HepG2 (cell line): ENCODE measurements at regions not wholly inside any gene's neighbourhood (a gene's known extent, or its start where the extent isn't known, plus 50 kb on each side); places are given as distances from the start of the nearest gene placed in this dataset.

Experiments used
- ATAC-seq: fragments of 200-7000 bp; cut with Tn5 transposase; 3 replicates; pipeline ENCODE4 v1.9.1; 2020; ENCODE audit warnings: mild to moderate bottlenecking, moderate library complexity
- BruUV-seq: library from RNA; stranded (reverse); fragments of 400-500 nt; replicated peaks from 2 replicates; lab custom pipeline; 2021; lab: Mats Ljungman, UMichigan
- CTCF ChIA-PET: fragments of 300-600 bp; formaldehyde crosslinking; extraction: SDS; loops from one replicate; lab custom pipeline; 2021; ENCODE audit warnings: low total read pairs, inconsistent platforms, low intra/inter-chr PET ratio; lab: Yijun Ruan, JAX
- POLR2A ChIA-PET: fragments of 350-600 bp; sonication (Branson Sonifier 250); formaldehyde crosslinking; loops from one replicate; lab custom pipeline; 2020; ENCODE audit warnings: antibody characterized with exemption, inconsistent platforms; lab: Yijun Ruan, JAX
- DNase-seq: peaks from one replicate; pipeline ENCODE4 v3.0.0-alpha.2; 2015; ENCODE audit warnings: low spot score
- FAIRE-seq: peaks from 3 replicates; lab custom pipeline; 2011; peaks lifted over from hg19 to GRCh38; lab: Jason Lieb, UNC
- H2AFZ ChIP-seq: one replicate; pipeline ENCODE4 v1.6.1; 2011; ENCODE audit warnings: low read length, inconsistent platforms
- H3K27ac ChIP-seq: fragments of 300-600 bp; 3 replicates; pipeline ENCODE4 v1.8.0; 2011; ENCODE audit warnings: mixed run types, mild to moderate bottlenecking, mixed read lengths, low read length, inconsistent platforms; ENCODE audit not compliant: insufficient read depth; ENCODE audit errors: extremely low read length
- H3K27me3 ChIP-seq, 2 experiments: fragments of 200-600 bp in 1 of 2; 2 replicates in 1 of 2; 3 replicates in 1 of 2; pipeline versions ENCODE4 v1.6.0 to v1.8.0; 2011; ENCODE audit warnings: low read length in 2 of 2, mild to moderate bottlenecking in 2 of 2, moderate library complexity in 2 of 2, inconsistent platforms in 1 of 2; ENCODE audit not compliant: insufficient read depth in 2 of 2, control insufficient read depth in 1 of 2
- H3K36me3 ChIP-seq, 2 experiments: fragments of 200-600 bp in 1 of 2; replicated peaks in 1 of 2; 2 replicates in 1 of 2; 3 replicates in 1 of 2; pipeline versions ENCODE4 v1.5.1 to v1.8.0; 2011; ENCODE audit warnings: low read length in 2 of 2, inconsistent platforms in 1 of 2; ENCODE audit not compliant: insufficient read depth in 2 of 2, control insufficient read depth in 1 of 2
- H3K4me1 ChIP-seq: 2 replicates; pipeline ENCODE4 v1.5.1; 2012; ENCODE audit warnings: low read length, inconsistent platforms; ENCODE audit not compliant: insufficient read depth
- H3K4me2 ChIP-seq: 2 replicates; pipeline ENCODE4 v1.6.0; 2011; ENCODE audit warnings: low read depth, low read length, inconsistent platforms
- H3K4me3 ChIP-seq, 3 experiments: fragments of 200-600 bp in 1 of 3; sonication (generic), shearing (Covaris generic) in 1 of 3; replicated peaks in 1 of 3; 2 replicates each; pipeline ENCODE4 v1.5.1; 2011 to 2016; ENCODE audit warnings: low read length in 3 of 3, inconsistent platforms in 2 of 3, low read depth in 2 of 3, mild to moderate bottlenecking in 2 of 3, control low read depth in 1 of 3, mixed read lengths in 1 of 3; ENCODE audit not compliant: insufficient read depth in 1 of 3
- H3K79me2 ChIP-seq: one replicate; pipeline ENCODE4 v1.6.1; 2011; ENCODE audit warnings: low read length, inconsistent platforms; ENCODE audit not compliant: insufficient read depth
- H3K9ac ChIP-seq: 2 replicates; pipeline ENCODE4 v1.6.0; 2011; ENCODE audit warnings: mild to moderate bottlenecking, low read depth, low read length, inconsistent platforms; ENCODE audit not compliant: insufficient read depth
- H3K9me3 ChIP-seq: 2 replicates; pipeline ENCODE4 v1.5.1; 2012; ENCODE audit warnings: mild to moderate bottlenecking, low read length
- H4K20me1 ChIP-seq: 2 replicates; pipeline ENCODE4 v1.6.0; 2011; ENCODE audit warnings: inconsistent platforms, mild to moderate bottlenecking, low read length, moderate library complexity; ENCODE audit not compliant: insufficient read depth
- FOXA3 ChIP-seq: IDR thresholded peaks from 2 replicates; pipeline ENCODE4 v1.6.1; 2016; ENCODE audit warnings: missing genetic modification reagents, missing compliant biosample characterization
- HNRNPLL ChIP-seq: fragments of 200-400 bp; formaldehyde crosslinking; IDR thresholded peaks from 2 replicates; pipeline ENCODE4 v1.6.1; 2017; ENCODE audit warnings: mild to moderate bottlenecking, low read depth, low read length; ENCODE audit not compliant: poor library complexity, severe bottlenecking
- KLF9 ChIP-seq: IDR thresholded peaks from 2 replicates; pipeline ENCODE4 v1.6.1; 2016; ENCODE audit warnings: low read depth
- SNAPC2 ChIP-seq: sonication (generic); formaldehyde crosslinking; IDR thresholded peaks from 2 replicates; pipeline ENCODE4 v1.8.1; 2022; ENCODE audit warnings: mild to moderate bottlenecking, missing genetic modification reagents
- TARDBP ChIP-seq: sonication (generic); formaldehyde crosslinking; IDR thresholded peaks from 2 replicates; pipeline ENCODE4 v1.8.0; 2022; ENCODE audit warnings: mild to moderate bottlenecking, missing genetic modification reagents
- TCF12 ChIP-seq, 2 experiments: fragments of 450-650 bp in 1 of 2; sonication (generic) in 1 of 2; formaldehyde crosslinking in 1 of 2; IDR thresholded peaks; 2 replicates each; pipeline versions ENCODE4 v1.6.1 to v1.8.0; 2017 to 2022; ENCODE audit warnings: antibody characterized with exemption in 1 of 2, mild to moderate bottlenecking in 1 of 2, missing genetic modification reagents in 1 of 2, moderate library complexity in 1 of 2
- YEATS2 ChIP-seq: sonication (generic); formaldehyde crosslinking; IDR thresholded peaks from 2 replicates; pipeline ENCODE4 v1.4.0; 2020; ENCODE audit warnings: missing genetic modification reagents, borderline replicate concordance
- ZNF326 ChIP-seq: sonication (generic); formaldehyde crosslinking; IDR thresholded peaks from 2 replicates; pipeline ENCODE4 v1.4.0; 2020; ENCODE audit warnings: missing genetic modification reagents, borderline replicate concordance
- ZNF557 ChIP-seq: sonication (generic); formaldehyde crosslinking; IDR thresholded peaks from 2 replicates; pipeline ENCODE4 v1.4.0; 2020; ENCODE audit warnings: missing genetic modification reagents
- WGBS: methylation state at CpG from one replicate; pipeline ENCODE4 v1.1.6; 2017; ENCODE audit warnings: low lambda C conversion rate; 5-methylcytosine and 5-hydroxymethylcytosine counted together
- in situ Hi-C: cut with HindIII; loops from 2 replicates; pipeline ENCODE4 v1.10.0; 2017; ENCODE audit warnings: low pct_unique_long_range_greater_than_20kb; ENCODE audit not compliant: extremely low pct_ligation_motif_present
- intact Hi-C: fragments of 100-400 bp; cut with micrococcal nuclease; formaldehyde crosslinking; loops from one replicate; pipeline ENCODE4 v1.10.0; 2022; ENCODE audit not compliant: unreplicated experiment
- TF ChIP-seq, protein P1 (sequence below): sonication (generic); formaldehyde crosslinking; IDR thresholded peaks from 2 replicates; pipeline ENCODE4 v1.4.0; 2020; ENCODE audit warnings: missing genetic modification reagents, borderline replicate concordance
- TF ChIP-seq, protein P2 (sequence below): sonication (generic); formaldehyde crosslinking; IDR thresholded peaks from 2 replicates; pipeline ENCODE4 v1.4.0; 2020; ENCODE audit warnings: missing genetic modification reagents
- TF ChIP-seq, protein P3 (sequence below): sonication (generic); formaldehyde crosslinking; IDR thresholded peaks from 2 replicates; pipeline ENCODE4 v1.4.0; 2020; ENCODE audit warnings: missing genetic modification reagents

DNA sequence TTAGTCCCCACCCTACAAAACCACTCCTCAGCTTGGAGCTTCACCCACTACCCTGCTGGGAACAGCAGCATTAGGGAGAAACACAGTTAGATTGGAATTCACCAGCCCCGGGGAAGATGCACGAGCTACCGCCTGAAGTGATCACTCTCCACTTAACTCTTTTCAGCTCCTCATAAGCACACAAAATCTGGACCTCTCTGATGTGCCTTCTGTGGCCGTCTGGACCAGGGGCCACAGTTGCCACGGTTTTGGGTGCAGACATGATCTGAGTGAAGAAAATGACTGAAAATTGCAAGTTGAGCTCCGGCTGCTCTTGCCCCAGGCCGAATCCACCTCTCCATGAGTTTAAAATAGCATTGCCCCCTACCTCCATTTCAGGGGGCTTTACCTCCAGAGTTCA lies 95.2 kb downstream of the TENT4A start:
- Histone ChIP-seq H4K20me1 (no peaks in the 10 kb centered on the region), H3K9ac (no peak overlapping the region), H3K4me3 (no peak overlapping the region), H2AFZ (no peak overlapping the region)
- WGBS: 25% methylated on average over 5 of the region's 7 CpGs
- DNase-seq: no peak
- in situ Hi-C loops (loop anchor here (25.0 kb wide), 2 partner anchors 579 to 779 kb away; partner anchors contain the start of gene ADCY2), intact Hi-C loops (no loop called here)
- no peak for ATAC-seq
- FAIRE-seq: no peak
- BruUV-seq: no TSS peak
- POLR2A ChIA-PET: no interaction called here
- no peak for TF ChIP-seq YEATS2 (CRISPR knock-in tag)
- TF ChIP-seq, protein P1, sequence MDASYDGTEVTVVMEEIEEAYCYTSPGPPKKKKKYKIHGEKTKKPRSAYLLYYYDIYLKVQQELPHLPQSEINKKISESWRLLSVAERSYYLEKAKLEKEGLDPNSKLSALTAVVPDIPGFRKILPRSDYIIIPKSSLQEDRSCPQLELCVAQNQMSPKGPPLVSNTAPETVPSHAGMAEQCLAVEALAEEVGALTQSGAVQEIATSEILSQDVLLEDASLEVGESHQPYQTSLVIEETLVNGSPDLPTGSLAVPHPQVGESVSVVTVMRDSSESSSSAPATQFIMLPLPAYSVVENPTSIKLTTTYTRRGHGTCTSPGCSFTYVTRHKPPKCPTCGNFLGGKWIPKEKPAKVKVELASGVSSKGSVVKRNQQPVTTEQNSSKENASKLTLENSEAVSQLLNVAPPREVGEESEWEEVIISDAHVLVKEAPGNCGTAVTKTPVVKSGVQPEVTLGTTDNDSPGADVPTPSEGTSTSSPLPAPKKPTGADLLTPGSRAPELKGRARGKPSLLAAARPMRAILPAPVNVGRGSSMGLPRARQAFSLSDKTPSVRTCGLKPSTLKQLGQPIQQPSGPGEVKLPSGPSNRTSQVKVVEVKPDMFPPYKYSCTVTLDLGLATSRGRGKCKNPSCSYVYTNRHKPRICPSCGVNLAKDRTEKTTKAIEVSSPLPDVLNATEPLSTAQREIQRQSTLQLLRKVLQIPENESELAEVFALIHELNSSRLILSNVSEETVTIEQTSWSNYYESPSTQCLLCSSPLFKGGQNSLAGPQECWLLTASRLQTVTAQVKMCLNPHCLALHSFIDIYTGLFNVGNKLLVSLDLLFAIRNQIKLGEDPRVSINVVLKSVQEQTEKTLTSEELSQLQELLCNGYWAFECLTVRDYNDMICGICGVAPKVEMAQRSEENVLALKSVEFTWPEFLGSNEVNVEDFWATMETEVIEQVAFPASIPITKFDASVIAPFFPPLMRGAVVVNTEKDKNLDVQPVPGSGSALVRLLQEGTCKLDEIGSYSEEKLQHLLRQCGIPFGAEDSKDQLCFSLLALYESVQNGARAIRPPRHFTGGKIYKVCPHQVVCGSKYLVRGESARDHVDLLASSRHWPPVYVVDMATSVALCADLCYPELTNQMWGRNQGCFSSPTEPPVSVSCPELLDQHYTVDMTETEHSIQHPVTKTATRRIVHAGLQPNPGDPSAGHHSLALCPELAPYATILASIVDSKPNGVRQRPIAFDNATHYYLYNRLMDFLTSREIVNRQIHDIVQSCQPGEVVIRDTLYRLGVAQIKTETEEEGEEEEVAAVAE (CRISPR knock-in tag): no peak
- no peak for TF ChIP-seq FOXA3
- TF ChIP-seq TCF12 (IDR thresholded peaks at IDR 0.05): no peak
- no peak for TF ChIP-seq TCF12 (CRISPR knock-in tag; IDR thresholded peaks at IDR 0.05)
- TF ChIP-seq HNRNPLL: no peak
- TF ChIP-seq, protein P2, sequence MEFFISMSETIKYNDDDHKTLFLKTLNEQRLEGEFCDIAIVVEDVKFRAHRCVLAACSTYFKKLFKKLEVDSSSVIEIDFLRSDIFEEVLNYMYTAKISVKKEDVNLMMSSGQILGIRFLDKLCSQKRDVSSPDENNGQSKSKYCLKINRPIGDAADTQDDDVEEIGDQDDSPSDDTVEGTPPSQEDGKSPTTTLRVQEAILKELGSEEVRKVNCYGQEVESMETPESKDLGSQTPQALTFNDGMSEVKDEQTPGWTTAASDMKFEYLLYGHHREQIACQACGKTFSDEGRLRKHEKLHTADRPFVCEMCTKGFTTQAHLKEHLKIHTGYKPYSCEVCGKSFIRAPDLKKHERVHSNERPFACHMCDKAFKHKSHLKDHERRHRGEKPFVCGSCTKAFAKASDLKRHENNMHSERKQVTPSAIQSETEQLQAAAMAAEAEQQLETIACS (CRISPR knock-in tag): no peak
- TF ChIP-seq ZNF557 (CRISPR knock-in tag): no peak
- TF ChIP-seq SNAPC2 (CRISPR knock-in tag): no peak
- TF ChIP-seq KLF9 (CRISPR knock-in tag): no peak
- TF ChIP-seq, protein P3, sequence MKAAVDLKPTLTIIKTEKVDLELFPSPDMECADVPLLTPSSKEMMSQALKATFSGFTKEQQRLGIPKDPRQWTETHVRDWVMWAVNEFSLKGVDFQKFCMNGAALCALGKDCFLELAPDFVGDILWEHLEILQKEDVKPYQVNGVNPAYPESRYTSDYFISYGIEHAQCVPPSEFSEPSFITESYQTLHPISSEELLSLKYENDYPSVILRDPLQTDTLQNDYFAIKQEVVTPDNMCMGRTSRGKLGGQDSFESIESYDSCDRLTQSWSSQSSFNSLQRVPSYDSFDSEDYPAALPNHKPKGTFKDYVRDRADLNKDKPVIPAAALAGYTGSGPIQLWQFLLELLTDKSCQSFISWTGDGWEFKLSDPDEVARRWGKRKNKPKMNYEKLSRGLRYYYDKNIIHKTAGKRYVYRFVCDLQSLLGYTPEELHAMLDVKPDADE (CRISPR knock-in tag): no peak
- no peak for TF ChIP-seq ZNF326 (CRISPR knock-in tag)
- TF ChIP-seq TARDBP: no peak
- TF ChIP-seq, all 625 proteins: peak for 0
- no peak overlapping the region for H3K4me2 ChIP-seq
- peaks cover 0 to 18% of the 10 kb centered on the region in 2 experiments; a peak in 4 of 5 replicates for H3K27me3 ChIP-seq
- CTCF ChIA-PET: no interaction called here
- no peak overlapping the region for H3K27ac ChIP-seq
- H3K36me3 ChIP-seq: no peaks in the 10 kb centered on the region
- H3K4me1 ChIP-seq: no peaks in the 10 kb centered on the region
- H3K79me2 ChIP-seq: no peaks in the 10 kb centered on the region
- no peaks in the 10 kb centered on the region for H3K9me3 ChIP-seq
